Thymus (tissue), 11 donors: ENCODE measurements at regions not wholly inside any gene's neighbourhood (a gene's known extent, or its start where the extent isn't known, plus 50 kb on each side); places are given as distances from the start of the nearest gene placed in this dataset.

Source experiments
- DNase-seq, 9 donors: peaks; one replicate each; pipeline ENCODE4 v3.0.0-alpha.2; 2013; ENCODE audit warnings: low spot score in 9 of 9, low read depth in 6 of 9, missing footprints in 1 of 9
- H3K27ac ChIP-seq, 2 donors: one replicate each; pipeline ENCODE4 v1.5.1; 2013; ENCODE audit warnings: control low read depth in 1 of 2, low read depth in 1 of 2, low read length in 1 of 2, mild to moderate bottlenecking in 1 of 2, moderate library complexity in 1 of 2
- H3K27me3 ChIP-seq, 2 donors: one replicate each; pipeline ENCODE4 v1.5.1; 2013; ENCODE audit warnings: low read length in 1 of 2; ENCODE audit not compliant: control insufficient read depth in 2 of 2, insufficient read depth in 1 of 2
- H3K36me3 ChIP-seq, 2 donors: one replicate each; pipeline ENCODE4 v1.5.1; 2013; ENCODE audit warnings: low read length in 1 of 2, mild to moderate bottlenecking in 1 of 2, moderate library complexity in 1 of 2; ENCODE audit not compliant: control insufficient read depth in 2 of 2, insufficient read depth in 2 of 2
- H3K4me1 ChIP-seq, 2 donors: one replicate each; pipeline ENCODE4 v1.5.1; 2013; ENCODE audit warnings: low read length in 2 of 2; ENCODE audit not compliant: control insufficient read depth in 2 of 2, insufficient read depth in 2 of 2
- H3K4me3 ChIP-seq, 2 donors: one replicate each; pipeline ENCODE4 v1.5.1; 2013; ENCODE audit warnings: low read length in 2 of 2, control low read depth in 1 of 2, mild to moderate bottlenecking in 1 of 2
- H3K9me3 ChIP-seq, 2 donors: one replicate each; pipeline ENCODE4 v1.5.1; 2013; ENCODE audit warnings: low read length in 1 of 2, mild to moderate bottlenecking in 1 of 2; ENCODE audit not compliant: control insufficient read depth in 2 of 2, insufficient read depth in 1 of 2
- WGBS: extraction: QIAGEN DNeasy Blood & Tissue Kit; methylation state at CpG from one replicate; pipeline ENCODE4 v1.1.7; 2013; 5-methylcytosine and 5-hydroxymethylcytosine counted together
- donor health status: healthy.

- H3K9me3 ChIP-seq: no peaks in the 10 kb centered on the region
- H3K4me1 ChIP-seq: no peaks in the 10 kb centered on the region
- no peaks in the 10 kb centered on the region for H3K27me3 ChIP-seq
- 85% methylated on average over 2 of the region's 2 CpGs for WGBS
- H3K4me3 ChIP-seq: no peak overlapping the region
- no peaks in the 10 kb centered on the region for H3K36me3 ChIP-seq
- H3K27ac ChIP-seq: no peak overlapping the region
- DNase-seq: no peak
These were observed 765.7 kb upstream of the IGFBP7 start for GRCh38 chr4:57875829-57876392.

GRCh38 chr4:57866468-57867171 is 756.4 kb upstream of the IGFBP7 start:
- no peak for DNase-seq
- Histone ChIP-seq H3K4me3 (no peak overlapping the region), H3K27me3 (no peaks in the 10 kb centered on the region), H3K36me3 (no peaks in the 10 kb centered on the region), H3K27ac (no peak overlapping the region), H3K9me3 (no peaks in the 10 kb centered on the region), H3K4me1 (no peaks in the 10 kb centered on the region)
- WGBS: 61% methylated on average over 2 of the region's 2 CpGs

- Histone ChIP-seq H3K9me3 (no peaks in the 10 kb centered on the region), H3K4me3 (no peak overlapping the region), H3K27me3 (no peaks in the 10 kb centered on the region), H3K27ac (no peak overlapping the region), H3K4me1 (no peaks in the 10 kb centered on the region), H3K36me3 (no peaks in the 10 kb centered on the region)
- 72% methylated on average over 1 of the region's 1 CpG for WGBS
- DNase-seq: no peak
These were observed 755.1 kb upstream of the IGFBP7 start for GRCh38 chr4:57865264-57865663.

GRCh38 chr4:57854748-57855147 is 744.6 kb upstream of the IGFBP7 start:
- Histone ChIP-seq H3K36me3 (no peaks in the 10 kb centered on the region), H3K4me3 (no peak overlapping the region), H3K4me1 (no peaks in the 10 kb centered on the region), H3K27me3 (no peaks in the 10 kb centered on the region), H3K9me3 (no peaks in the 10 kb centered on the region), H3K27ac (no peak overlapping the region)
- DNase-seq: no peak
- WGBS: 61% methylated on average over 3 of the region's 3 CpGs

- H3K27ac ChIP-seq: no peak overlapping the region
- H3K4me1 ChIP-seq: no peaks in the 10 kb centered on the region
- H3K27me3 ChIP-seq: no peaks in the 10 kb centered on the region
- no peaks in the 10 kb centered on the region for H3K9me3 ChIP-seq
- no peak overlapping the region for H3K4me3 ChIP-seq
- no peak for DNase-seq
- H3K36me3 ChIP-seq: no peaks in the 10 kb centered on the region
These were observed 740.0 kb upstream of the IGFBP7 start for GRCh38 chr4:57850141-57850540.

- Histone ChIP-seq H3K4me3 (no peak overlapping the region), H3K9me3 (no peaks in the 10 kb centered on the region), H3K4me1 (no peaks in the 10 kb centered on the region), H3K36me3 (no peaks in the 10 kb centered on the region), H3K27me3 (no peaks in the 10 kb centered on the region), H3K27ac (no peak overlapping the region)
- DNase-seq: no peak
- WGBS: 98% methylated on average over 2 of the region's 2 CpGs
These were observed 721.9 kb upstream of the IGFBP7 start for GRCh38 chr4:57832083-57832482.

GRCh38 chr4:57789666-57790065 is 679.5 kb upstream of the IGFBP7 start:
- H3K4me3 ChIP-seq: no peak overlapping the region
- 68% methylated on average over 2 of the region's 2 CpGs for WGBS
- no peaks in the 10 kb centered on the region for H3K9me3 ChIP-seq
- H3K27ac ChIP-seq: no peak overlapping the region
- no peak for DNase-seq
- H3K36me3 ChIP-seq: no peaks in the 10 kb centered on the region
- no peaks in the 10 kb centered on the region for H3K27me3 ChIP-seq
- H3K4me1 ChIP-seq: no peaks in the 10 kb centered on the region

- no peaks in the 10 kb centered on the region for H3K27me3 ChIP-seq
- no peak overlapping the region for H3K27ac ChIP-seq
- H3K9me3 ChIP-seq: peaks cover 0 to 4% of the 10 kb centered on the region in 2 donors
- H3K36me3 ChIP-seq: no peaks in the 10 kb centered on the region
- DNase-seq: no peak
- WGBS: 44% methylated on average over 2 of the region's 2 CpGs
- no peak overlapping the region for H3K4me3 ChIP-seq
- no peaks in the 10 kb centered on the region for H3K4me1 ChIP-seq
These were observed 667.7 kb upstream of the IGFBP7 start for GRCh38 chr4:57777876-57778275.

GRCh38 chr4:57774681-57775080 is 664.5 kb upstream of the IGFBP7 start:
- DNase-seq: no peak
- H3K27ac ChIP-seq: no peak overlapping the region
- H3K4me1 ChIP-seq: no peaks in the 10 kb centered on the region
- 93% methylated on average over 3 of the region's 3 CpGs for WGBS
- no peak overlapping the region for H3K4me3 ChIP-seq
- peaks cover 0 to 4% of the 10 kb centered on the region in 2 donors for H3K9me3 ChIP-seq
- no peaks in the 10 kb centered on the region for H3K36me3 ChIP-seq
- no peaks in the 10 kb centered on the region for H3K27me3 ChIP-seq
